ENCODE measurements at regions not wholly inside any gene's neighbourhood (a gene's known extent, or its start where the extent isn't known, plus 50 kb on each side); places are given as distances from the start of the nearest gene placed in this dataset.

- no peak for DNase-seq (ENCODE audit: low read depth in 1 of 2, low spot score in 1 of 2)
Measured at GRCh38 chr16:82248677-82249076, 78.7 kb upstream of the MPHOSPH6 start.

GRCh38 chr16:82248012-82248656 is 78.1 kb upstream of the MPHOSPH6 start:
- no peak for DNase-seq (ENCODE audit: low read depth in 1 of 2, low spot score in 1 of 2)

GRCh38 chr16:82242201-82242600 is 72.2 kb upstream of the MPHOSPH6 start:
- DNase-seq (ENCODE audit: low read depth in 1 of 2, low spot score in 1 of 2): no peak

DNA sequence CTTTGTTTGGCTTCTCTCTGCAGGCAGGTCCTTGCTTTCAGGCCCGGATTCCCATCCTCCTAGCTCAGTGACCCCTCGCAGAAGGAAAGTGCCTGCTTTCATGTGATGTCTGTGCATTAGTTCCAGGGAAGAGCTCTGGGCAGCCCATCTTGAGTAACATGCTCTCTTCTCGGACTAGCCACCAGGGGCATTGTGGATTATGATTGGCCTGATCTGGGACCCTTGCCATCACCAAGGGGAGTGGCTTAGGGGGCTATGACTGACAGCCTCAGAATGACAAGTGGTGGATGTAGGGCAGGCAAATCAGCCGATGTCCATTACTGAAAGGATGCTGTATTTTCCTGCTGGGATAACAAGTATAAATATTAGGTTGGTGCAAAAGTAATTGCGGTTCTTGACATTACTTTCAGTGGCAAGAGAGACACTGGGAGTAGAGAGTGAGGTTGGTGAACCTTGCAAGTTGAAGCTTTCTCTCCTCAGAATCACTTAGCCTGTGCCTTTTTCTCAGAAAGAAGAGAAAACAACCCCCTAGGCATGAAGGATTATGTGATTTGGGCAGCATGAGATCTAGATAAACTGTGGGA is 71.5 kb upstream of the MPHOSPH6 start:
- DNase-seq (ENCODE audit: low read depth in 1 of 2, low spot score in 1 of 2): no peak

DNA sequence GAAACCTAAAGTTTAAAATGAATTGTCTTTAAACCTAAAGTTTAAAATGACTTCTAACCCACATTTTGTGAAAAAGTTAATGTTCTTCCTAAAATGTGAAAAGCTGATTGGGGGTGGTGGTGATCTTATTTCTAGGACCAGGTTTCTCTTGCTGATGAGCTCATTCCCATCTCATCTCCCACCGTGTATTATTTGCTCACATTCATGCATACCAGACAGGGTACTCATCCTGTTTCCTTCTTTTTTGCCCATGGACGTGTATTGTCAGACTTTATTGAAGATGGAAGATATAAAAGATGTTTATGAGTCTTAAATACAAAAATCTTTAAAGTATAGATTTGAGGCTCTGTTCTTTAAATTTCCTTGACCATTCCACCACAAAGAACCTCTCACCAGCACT is 70.1 kb upstream of the MPHOSPH6 start:
- no peak for DNase-seq (ENCODE audit: low read depth in 1 of 2, low spot score in 1 of 2)

- DNase-seq (ENCODE audit: low read depth in 1 of 2, low spot score in 1 of 2): no peak
Measured at GRCh38 chr16:82236875-82237274, 66.9 kb upstream of the MPHOSPH6 start.

DNA sequence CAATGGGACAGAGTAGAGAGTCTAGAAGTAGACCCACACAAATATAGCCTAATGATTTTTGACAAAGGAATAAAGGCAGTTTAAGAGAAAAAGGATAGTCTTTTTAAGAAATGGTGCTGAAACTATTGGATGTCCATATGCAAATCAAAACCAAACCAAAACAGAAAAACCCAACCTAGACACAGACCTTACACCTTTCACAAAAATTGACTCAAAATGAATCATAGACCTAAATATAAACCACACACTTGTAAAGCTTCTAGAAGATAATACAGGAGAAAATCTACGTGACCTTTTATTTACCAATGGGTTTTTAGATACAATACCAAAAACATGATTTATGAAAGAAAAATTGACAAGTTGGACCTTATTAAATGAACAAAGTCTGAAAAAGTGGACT is 66.4 kb upstream of the MPHOSPH6 start:
- no peak for DNase-seq (ENCODE audit: low read depth in 1 of 2, low spot score in 1 of 2)

GRCh38 chr16:82232806-82233205 is 62.8 kb upstream of the MPHOSPH6 start:
- no peak for DNase-seq (ENCODE audit: low read depth in 1 of 2, low spot score in 1 of 2)

- no peak for DNase-seq (ENCODE audit: low read depth in 1 of 2, low spot score in 1 of 2)
Measured at GRCh38 chr16:82231008-82231787, 61.2 kb upstream of the MPHOSPH6 start.

GRCh38 chr16:82229800-82230619 is 60.0 kb upstream of the MPHOSPH6 start:
- peak; percentile 18 to 28 for DNase-seq (ENCODE audit: low read depth in 1 of 2, low spot score in 1 of 2)

DNA sequence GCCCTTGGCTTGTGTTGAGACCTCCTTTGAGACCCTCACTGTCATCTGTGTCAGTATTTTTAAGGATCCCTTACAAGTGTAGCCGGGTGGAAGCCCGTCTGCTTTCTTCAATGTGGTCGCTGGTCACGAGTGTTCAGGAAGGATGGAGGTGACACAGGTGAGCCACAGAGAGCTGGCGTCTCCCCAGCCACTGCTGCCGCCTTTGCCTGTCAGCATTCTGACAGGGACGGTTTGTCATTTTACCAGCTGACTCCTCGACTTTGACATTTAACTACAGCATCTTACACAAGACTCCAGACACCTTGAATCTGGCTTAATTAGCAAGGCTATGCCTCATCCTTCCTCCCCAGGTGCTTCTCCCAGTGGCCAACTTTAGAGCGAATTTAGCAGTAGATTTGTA is 56.3 kb upstream of the MPHOSPH6 start:
- DNase-seq (ENCODE audit: low read depth in 1 of 2, low spot score in 1 of 2): no peak

- DNase-seq (ENCODE audit: low read depth in 1 of 2, low spot score in 1 of 2): no peak
Measured at GRCh38 chr16:82224821-82225220, 54.8 kb upstream of the MPHOSPH6 start.

DNA sequence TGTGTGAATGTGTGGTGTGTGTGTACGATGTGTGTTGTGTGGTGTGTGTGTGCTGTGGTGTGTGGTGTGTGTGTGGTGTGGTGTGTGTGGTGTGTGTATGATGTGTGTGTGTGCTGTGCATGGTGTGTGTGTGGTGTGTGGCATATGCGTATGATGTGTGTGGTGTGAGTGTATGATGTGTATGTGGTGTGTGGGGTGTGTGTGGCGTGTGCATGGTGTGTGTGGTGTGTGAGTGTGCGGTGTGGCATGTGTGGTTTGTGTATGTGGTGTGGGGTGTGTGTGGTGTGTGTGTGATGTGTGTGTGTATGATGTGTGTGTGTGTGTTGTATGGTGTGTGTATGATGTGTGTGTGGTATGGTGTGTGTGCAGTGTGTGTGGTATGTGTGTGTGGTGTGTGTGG is 50.5 kb upstream of the MPHOSPH6 start:
- no peak for DNase-seq (ENCODE audit: low read depth in 1 of 2, low spot score in 1 of 2)

All from stimulated activated CD4-positive, alpha-beta T cell treated with anti-CD3 and anti-CD28 coated beads, Interleukin-15, amount 100 ng/mL, for 1 hour (primary cell).